Lower leg skin (tissue), 3 donors: ENCODE measurements at regions not wholly inside any gene's neighbourhood (a gene's known extent, or its start where the extent isn't known, plus 50 kb on each side); places are given as distances from the start of the nearest gene placed in this dataset.

Source experiments
- POLR2A ChIP-seq, 2 donors: fragments of 450-650 bp; IDR thresholded peaks; one replicate each; pipeline ENCODE4 v1.6.1; 2016 to 2017; ENCODE audit warnings: antibody characterized with exemption in 2 of 2, mild to moderate bottlenecking in 1 of 2, moderate library complexity in 1 of 2
- TF ChIP-seq, protein P1 (sequence below), 3 donors: fragments of 450-650 bp; IDR thresholded peaks; one replicate each; pipeline ENCODE4 v1.5.1; 2016; ENCODE audit warnings: antibody characterized with exemption in 3 of 3, mild to moderate bottlenecking in 3 of 3, moderate library complexity in 2 of 3

DNA sequence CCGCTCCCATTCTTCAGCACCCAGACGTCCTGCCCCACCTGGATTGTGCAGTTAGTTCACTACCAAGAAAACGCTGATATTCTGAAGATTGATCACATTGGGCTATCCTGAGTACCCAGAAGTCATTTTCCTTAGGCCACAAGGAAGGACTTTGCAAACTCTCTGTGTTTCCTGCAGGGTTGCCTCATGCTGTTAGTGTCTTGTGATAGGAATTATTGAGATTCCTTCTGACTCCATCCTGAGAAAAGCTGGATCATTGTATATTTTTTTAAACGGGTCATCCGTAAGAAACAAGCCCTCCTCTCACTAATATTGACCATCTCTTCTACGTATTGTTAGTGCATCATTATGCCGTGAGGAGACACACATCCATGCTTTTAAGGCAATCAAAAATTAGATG lies 96.0 kb upstream of the DAPK1 start:
- TF ChIP-seq, protein P1, sequence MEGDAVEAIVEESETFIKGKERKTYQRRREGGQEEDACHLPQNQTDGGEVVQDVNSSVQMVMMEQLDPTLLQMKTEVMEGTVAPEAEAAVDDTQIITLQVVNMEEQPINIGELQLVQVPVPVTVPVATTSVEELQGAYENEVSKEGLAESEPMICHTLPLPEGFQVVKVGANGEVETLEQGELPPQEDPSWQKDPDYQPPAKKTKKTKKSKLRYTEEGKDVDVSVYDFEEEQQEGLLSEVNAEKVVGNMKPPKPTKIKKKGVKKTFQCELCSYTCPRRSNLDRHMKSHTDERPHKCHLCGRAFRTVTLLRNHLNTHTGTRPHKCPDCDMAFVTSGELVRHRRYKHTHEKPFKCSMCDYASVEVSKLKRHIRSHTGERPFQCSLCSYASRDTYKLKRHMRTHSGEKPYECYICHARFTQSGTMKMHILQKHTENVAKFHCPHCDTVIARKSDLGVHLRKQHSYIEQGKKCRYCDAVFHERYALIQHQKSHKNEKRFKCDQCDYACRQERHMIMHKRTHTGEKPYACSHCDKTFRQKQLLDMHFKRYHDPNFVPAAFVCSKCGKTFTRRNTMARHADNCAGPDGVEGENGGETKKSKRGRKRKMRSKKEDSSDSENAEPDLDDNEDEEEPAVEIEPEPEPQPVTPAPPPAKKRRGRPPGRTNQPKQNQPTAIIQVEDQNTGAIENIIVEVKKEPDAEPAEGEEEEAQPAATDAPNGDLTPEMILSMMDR (IDR thresholded peaks at IDR 0.05) = no peak
- no peak for TF ChIP-seq POLR2A (IDR thresholded peaks at IDR 0.05)
